HG03571 (cell line): ENCODE measurements at regions not wholly inside any gene's neighbourhood (a gene's known extent, or its start where the extent isn't known, plus 50 kb on each side); places are given as distances from the start of the nearest gene placed in this dataset.

Source experiments
- ATAC-seq: cut with Tn5 transposase; IDR thresholded peaks from one replicate; pipeline ENCODE4 v1.9.1; 2021; ENCODE audit not compliant: unreplicated experiment

DNA sequence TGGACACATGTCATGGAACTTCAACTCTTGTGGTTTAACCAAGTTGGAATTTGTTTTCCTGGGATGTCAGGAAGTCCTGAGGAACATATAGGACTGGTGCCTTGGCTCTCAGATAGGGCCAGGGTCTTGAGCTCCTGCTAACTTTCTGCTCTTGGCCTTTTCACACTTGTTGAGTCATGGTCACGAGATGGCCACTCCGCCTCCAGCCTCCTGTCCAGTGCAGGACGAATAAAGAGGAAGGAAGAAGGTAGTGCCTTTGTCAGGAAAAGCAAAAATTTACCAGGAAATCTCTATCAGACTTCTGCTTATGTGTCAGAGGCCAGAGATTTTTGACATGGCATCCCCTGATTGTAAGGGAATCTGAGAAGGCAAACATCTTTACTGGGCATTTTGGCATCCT, 89.1 kb upstream of the ARHGAP20 start:
- no peak for ATAC-seq

DNA sequence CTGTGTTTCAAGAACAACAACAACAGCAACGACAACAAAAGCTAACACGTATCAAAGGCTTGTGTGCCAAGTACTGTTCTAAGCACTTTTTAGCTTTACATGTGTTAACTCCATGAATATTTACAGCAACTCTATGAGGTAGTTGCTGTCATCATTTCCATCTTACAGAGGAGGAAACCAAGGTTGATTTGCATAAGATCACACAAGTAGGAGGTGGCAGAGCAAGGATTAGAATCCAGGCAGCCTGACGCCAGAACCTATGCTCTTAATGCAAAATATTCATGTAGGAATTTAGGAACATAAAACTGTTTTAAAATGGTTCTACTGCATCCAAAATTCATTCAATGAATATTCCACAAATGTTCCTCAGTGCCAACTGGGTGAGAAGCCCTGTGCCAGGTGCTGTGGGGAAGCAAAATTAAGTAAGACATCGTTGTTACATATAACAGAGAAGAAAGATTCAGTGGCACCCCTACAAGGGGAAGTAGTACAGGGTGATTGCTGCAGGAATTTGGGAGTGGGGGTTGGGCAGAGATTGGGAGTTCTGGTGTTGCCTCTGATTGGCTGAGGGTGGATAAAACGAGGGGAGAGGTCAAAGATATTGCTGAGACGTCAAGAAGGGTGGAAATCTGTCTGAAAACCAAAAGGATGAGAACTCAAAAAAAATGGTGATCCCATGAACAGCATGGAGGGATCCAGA, 86.1 kb upstream of the ARHGAP20 start:
- no peak for ATAC-seq

DNA sequence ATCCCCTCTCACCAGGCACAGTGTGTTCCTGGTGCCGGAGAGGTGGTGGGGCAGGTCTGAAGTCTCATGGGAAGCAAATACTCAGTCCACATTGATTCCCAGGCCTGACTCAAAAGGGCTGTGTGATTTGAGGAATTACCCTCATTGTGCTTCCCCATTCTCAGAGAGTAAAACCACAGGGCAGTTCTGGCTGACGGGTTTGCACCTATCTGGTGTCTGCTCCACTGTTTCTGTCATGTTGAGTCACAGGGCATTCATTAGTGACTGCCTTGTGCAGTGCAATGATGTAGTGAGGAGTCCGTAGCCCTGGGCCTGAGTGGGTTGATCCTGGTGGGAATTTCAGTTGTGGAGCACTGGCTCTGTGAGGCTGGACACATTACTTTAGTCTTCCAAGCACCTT, 85.2 kb upstream of the ARHGAP20 start:
- ATAC-seq: peak; percentile 79

DNA sequence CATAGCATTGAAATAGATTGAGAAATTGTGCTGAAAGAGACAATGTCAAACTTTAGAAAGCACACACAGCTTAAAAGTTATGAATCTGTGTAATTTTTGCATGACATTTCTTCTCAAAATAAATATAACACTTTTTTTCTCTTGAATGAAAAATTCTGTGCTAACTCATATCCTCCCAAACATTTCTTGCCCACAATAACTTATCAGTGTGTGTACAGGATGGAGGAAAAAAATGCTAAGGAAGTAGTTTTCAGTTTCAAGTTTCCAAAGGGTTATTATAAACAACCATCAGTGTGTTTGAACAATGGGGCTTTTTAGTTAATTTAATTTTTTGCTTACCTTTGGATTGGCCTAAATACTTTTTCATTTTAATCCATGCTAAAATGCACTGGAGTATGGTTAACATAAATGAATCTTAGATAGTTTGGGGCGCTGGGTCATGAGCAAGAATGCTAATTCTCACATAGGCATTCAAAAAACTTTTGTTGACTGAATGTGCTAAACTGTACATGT, 82.9 kb upstream of the ARHGAP20 start:
- no peak for ATAC-seq

DNA sequence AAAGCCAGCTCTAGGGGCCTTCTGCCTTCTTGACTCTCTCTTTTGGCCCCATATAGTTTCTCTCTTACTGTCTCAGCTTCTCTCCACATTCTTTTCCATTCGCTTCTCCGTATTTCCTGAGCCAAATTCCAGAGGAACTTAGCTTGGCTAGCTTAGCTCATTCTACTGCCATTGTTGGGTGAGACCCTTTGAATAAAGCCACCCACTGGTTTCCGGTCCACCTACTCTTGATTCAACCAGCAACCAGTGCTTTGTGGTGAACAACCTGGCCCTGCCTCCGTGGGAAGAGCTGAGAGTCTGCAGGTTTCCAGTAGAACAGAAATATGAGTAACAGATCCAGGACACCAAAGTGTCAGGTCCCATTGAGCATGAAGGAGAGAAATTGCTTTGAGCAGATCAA, 81.3 kb upstream of the ARHGAP20 start:
- no peak for ATAC-seq

DNA sequence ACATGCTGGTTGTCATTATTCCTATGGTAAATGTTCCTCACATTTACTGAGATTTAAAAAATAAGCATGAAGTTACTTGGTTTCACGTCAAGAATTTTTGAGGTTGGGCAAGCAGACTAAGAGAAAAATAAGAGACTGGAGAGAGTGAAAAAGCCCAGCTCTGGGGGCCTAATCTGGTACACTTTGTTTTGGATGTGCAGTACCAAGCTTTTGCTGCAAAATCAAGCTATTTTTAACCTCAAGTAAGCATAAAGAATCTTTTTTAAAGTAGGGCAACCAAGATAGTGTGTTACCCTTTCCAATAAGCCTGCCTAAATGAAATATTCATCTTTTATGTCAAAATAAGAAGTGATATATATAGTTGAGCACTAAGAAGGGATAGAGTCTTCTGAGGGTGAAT, 79.4 kb upstream of the ARHGAP20 start:
- no peak for ATAC-seq

DNA sequence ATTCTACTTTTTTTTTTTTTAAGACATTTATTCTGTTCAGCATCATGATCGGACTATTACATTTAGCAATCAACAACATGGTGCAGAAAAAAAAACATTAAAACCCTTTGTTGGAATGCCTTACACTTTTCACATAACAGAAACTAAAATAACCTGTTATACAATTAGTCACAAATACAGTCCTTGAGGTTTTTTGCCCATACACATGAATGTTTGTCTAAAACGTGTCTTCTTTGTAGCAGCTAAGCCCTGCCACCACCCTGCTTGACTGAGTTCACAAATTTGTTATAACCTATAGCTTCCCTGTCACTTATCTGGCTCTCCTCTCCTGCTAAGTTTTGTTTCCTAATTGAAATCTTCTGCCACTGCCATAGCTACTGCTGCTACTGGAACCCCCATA, 75.4 kb upstream of the ARHGAP20 start:
- ATAC-seq: no peak

DNA sequence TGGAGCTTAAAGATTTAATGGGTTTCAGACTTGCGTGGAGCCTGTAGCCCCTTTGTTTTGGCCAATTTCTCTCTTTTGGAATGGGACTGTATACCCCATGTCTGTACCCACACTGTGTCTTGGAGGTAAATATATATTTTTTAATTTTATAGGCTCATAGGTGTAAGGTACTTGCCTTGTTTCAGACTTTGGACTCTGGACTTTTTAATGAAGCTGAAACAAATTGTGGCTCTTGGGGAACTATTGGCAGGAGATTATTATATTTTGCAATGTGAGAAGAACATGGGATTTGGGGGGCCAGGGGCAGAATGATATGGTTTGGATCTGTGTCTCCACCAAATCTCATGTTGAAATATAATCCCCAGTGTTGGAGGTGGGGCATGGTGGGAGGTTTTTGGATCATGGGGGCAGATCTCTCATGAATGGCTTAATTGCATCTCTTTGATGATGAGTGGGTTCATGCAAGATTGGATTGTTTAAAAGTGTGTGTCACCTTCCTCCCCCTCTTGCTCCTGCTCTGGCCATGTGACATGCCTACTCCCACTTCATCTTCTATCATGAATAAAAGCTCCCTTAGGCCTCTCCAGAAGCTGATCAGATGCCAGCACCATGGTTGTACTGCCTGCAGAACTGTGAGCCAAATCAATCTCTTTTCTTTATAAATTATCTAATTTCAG, 74.1 kb upstream of the ARHGAP20 start:
- no peak for ATAC-seq

DNA sequence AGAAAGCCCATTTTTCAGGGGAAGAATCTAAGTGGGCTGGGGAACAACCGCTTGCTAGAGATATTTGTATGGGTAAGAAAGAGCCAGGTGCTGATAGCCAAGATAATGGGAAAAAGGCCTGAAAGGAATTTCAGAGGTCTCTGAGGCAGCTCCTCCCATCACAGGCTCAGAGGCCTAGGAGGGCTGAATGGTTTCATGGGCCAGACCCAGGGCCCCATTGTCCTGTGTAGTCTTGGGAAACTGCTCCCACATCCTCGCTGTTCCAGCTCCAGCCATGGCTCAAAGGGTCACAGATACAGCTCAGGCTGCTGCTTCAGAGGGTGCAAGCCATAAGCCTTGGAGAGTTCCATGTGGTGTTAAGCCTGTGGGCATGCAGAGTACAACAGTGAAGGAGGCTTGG, 73.2 kb upstream of the ARHGAP20 start:
- no peak for ATAC-seq

DNA sequence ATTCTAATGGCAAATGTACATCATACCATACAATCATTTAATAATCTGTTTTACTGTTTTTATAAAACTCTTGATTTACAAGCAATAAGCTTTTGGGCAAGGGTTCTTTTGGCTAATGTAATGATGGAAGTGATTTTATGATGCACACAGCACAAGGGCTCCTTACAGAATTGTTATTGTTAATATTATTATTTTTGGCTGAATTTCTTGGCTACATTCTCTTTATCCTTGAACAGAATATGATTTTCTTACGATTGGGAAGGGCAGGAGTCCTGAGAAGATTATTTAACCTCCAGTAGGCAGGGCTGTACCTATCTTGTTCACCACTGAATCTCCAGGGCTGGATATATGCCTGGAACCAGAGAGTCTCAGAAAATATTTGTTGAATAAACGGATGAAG, 70.4 kb upstream of the ARHGAP20 start:
- ATAC-seq: no peak

DNA sequence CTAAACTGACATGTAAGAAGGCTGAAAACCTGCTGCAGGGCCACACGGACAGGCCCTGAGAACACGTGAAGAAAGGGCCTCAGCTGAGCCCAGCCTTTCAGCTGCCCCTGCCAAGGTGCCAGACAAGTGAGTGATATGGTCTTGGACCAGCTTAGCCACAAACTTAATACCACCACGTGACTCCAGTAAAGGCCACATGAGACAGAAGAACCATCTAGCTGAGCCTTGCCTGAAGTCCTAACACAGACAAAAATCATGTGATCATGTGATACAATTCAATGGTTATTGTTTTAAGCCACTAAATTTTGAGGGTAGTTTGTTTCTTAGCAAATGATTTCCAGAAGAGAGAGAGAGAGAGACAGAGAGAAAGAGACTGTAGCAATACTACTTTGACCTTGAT, 66.9 kb upstream of the ARHGAP20 start:
- no peak for ATAC-seq

DNA sequence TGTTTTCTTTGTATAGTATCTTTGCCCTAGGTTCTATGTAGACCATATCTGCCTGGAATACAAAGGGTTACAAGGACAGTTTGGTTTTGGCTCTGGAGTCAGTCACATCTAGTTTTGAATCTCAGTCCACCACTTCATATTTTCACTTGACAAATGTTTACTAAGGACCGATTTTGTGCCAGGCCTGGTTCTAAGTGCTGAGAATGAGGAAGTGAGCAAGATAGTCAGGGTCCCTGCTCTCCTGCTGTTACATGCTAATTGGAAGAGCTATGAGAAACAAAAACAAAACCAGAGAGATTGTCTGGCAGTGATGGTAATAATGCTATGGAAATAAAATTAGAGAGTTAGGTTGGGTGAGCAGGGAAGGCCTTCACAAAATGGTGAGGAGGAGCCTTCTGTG, 66.1 kb upstream of the ARHGAP20 start:
- ATAC-seq: no peak

DNA sequence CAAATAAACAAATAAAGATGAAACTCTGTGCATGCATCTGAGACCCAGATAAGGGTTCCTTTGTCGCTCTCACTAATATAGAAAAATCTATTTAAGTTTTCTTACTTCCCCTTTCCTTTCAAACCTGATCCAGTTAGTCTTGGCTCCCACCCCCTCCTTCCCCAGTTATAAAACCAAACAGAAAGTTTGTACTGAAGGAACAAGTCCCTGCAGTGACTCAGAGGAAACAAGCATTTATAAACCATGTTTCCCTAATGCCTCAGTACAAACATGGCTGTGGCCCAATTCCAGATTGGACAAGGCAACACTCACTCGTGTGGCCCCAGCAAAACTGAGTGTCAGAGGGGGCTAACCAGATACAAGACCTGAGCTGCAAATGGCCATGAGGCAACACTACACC, 65.5 kb upstream of the ARHGAP20 start:
- ATAC-seq: no peak

DNA sequence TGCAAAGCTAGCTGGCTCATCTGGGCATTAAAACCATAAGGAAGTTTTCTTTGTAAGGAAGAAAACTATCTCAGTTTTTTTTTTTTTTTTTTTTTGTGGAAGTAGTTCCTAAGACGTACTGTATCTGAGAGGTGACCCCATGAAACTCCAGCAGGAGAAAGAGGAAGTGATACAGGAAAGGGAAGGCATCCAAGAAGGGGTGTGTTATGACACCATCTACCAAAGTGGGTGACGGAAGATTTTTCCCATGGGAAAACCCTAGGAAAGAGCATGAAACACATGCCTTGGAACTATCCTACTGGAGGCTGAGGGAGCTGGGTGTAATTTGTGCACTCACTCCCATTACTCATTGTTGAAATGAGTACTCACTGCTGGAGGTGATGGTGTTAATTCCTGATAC, 63.8 kb upstream of the ARHGAP20 start:
- ATAC-seq: no peak

DNA sequence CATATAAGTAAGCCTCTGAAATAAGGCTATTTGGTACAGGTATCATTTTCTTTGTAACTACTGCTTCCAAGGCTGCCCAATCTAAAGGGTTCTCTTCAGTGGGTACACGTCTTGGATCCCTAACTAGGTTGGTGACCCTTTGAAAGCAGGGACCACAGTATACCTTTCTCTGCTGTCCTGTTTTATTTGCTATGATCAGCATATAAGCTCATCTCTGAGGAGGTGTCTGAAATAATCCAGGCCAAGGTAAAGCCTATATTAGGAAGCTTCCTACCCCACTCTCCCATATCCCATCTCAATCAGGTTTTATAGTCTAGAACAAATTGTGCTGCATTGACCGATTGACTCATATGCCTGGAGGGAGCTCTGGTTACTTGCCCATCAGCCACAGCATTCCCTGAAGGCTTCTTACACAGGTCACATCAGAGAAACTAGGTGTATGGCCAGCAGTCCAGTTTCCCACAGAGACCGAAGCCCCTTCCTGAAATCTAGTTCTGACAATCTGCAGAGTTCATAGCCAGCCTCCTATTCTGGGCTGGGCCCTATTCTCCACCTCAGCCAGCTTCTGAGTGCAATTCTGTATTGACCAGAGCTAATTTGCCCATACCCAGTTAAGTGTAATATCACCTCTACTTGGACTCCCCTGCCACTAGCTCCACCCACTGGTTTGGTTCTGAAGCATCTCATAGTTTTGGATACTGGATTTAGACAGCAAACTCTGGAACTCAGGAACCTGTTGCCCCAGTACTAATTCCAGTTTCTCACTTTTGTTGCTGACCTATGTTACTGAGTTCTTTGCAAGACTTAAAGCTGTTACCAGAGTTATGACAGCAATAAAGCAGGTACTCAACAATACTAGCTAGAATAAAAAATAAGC, 62.1 kb upstream of the ARHGAP20 start:
- no peak for ATAC-seq

DNA sequence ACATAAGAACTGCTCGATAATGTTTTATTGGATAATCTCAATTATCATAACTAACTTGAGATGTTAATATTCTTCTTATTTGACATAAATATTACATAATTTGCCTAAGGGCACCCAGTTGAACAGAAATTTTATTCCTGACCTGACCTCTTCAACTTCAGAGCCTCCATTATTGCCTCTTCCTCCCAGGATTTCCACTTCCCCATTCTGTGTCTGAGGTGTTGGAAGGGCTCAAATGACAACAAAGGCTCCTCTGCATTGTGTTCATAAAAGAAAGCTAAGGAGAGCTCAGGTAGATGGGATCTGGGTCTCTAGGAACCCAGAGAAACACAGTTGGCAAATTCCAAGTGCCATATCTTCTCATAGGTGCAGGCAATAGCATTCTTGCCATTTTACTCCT, 61.2 kb upstream of the ARHGAP20 start:
- ATAC-seq: no peak

DNA sequence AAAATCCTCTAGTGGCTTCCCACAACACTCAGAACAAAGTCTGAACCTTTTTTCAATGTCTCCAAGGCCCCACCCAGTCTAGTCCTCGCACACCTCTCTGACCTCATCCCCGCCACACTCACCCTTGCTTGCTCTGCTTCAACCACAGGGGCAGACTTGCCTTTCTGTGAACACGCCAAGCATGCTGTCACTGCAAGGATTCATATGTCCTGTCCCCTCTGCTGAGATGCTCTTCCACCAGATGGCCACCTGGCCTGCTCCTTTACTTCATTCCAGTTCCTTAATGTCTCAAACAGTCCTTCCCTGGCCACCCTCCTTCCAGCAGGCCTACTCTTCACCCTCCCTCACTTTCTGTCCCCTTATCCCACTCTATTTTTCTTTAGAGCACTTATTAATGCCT, 60.6 kb upstream of the ARHGAP20 start:
- ATAC-seq: no peak

DNA sequence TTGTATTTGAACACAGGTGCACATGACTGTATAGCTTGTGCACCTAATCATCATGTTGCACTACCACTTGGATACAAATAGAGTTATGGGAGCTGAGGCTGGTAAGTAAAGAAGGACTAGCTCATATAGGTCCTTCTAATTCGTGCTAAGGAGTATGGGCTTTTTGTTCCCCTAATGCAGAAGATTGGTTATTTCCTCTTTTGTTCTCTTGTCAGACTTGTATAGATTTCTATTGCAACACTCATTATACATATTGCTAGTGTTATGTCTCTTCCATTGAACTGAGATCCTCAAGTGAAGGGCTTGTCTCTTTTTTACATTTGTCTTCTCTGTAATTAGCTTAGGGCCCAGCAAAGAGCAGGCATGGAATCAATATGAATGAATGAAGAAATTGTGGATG, 54.1 kb upstream of the ARHGAP20 start:
- ATAC-seq: no peak

DNA sequence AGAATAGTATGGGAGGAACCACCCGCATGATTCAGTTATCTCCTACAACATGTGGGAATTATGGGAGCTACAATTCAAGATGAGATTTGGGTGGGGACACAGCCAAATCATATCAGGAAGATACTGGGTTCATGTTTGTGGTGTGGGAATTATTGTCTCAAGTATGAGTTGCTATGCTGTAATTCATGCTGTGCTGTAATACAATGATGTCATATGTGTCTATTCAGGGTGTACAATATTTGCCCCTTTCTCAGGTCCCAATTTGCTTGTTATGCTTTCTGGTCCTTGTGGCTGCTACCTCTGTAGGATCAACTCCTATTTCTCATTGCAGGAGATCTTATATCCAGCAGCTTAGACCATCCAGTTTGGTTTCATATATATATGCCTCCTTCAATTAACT, 52.2 kb upstream of the ARHGAP20 start:
- no peak for ATAC-seq

DNA sequence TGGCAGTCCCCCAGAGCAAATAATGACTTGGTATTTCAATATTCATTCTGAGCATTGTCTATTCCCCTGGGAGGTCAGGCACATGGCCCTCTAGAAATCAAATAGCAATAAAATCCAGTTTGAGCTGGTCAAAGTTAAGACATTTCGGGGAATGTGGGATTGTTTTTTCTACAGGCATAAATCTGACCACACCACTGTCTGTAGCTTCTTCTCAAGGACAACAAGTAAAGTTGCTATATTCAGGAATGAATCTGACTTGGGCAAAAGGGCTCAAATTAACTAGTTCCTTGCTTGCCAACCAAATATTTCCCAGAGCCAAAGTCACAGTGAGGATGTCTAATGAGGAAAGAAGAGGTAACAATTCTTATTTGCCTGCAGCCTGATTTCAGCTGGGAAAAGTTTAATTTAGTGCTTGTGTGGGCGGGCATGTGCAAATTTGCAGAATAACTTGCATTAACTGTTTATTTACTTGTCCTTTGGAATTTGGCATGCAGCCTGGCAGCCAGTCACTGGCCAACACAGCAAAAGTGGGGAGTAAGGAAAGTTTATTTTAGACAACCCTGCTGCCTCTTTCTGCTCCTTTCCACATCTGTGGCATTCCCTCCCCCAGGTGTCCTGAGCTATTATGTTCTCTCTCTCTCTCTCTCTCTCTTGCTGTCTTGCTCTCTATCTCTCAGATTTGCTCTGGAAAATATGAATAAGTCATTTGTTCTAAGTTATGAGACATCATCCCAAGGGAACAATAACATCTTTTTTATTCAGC, 51.2 kb upstream of the ARHGAP20 start:
- no peak for ATAC-seq

DNA sequence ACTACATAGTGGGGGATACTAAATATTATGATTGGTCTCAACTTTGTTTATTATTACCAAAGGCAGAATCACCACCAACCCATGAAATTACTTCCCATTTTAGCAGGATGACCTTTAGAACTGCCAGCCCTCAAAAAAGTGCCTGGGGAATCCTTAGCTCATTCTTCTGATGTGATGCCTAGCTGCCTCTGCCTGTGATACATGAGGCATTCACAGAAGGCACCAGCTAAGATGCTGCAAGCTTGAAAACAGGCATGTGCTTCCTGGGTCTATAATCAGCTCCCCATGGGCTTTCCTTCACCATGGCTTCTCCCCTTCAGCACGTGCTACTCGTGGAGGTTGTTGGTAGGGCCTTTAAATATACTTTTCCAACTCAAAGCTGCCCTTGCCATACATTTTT, 50.4 kb upstream of the ARHGAP20 start:
- ATAC-seq: no peak
